Spleen (tissue), 11 donors: ENCODE measurements at regions not wholly inside any gene's neighbourhood (a gene's known extent, or its start where the extent isn't known, plus 50 kb on each side); places are given as distances from the start of the nearest gene placed in this dataset.

Experiments
- DNase-seq: peaks from one replicate; pipeline ENCODE4 v3.0.0-alpha.2; 2020
- H3K27ac ChIP-seq, 8 donors: fragments of 200-600 bp; sonication (generic) in 7 of 8; 1 replicate in 4 of 8; 2 replicates in 4 of 8; pipeline versions ENCODE4 v1.5.0 to v1.8.0; 2016 to 2021; ENCODE audit warnings: inconsistent platforms in 4 of 8, mild to moderate bottlenecking in 4 of 8, moderate library complexity in 1 of 8
- H3K27me3 ChIP-seq, 7 donors: fragments of 200-600 bp; sonication (generic) in 6 of 7; replicated peaks in 1 of 7; 1 replicate in 4 of 7; 2 replicates in 3 of 7; pipeline versions ENCODE4 v1.5.0 to v1.8.0; 2016 to 2021; ENCODE audit warnings: inconsistent platforms in 3 of 7, mild to moderate bottlenecking in 1 of 7
- H3K36me3 ChIP-seq, 6 donors: fragments of 200-600 bp; sonication (generic) in 5 of 6; 1 replicate in 4 of 6; 2 replicates in 2 of 6; pipeline versions ENCODE4 v1.5.0 to v1.8.0; 2016 to 2021; ENCODE audit warnings: inconsistent platforms in 2 of 6
- H3K4me1 ChIP-seq, 6 donors: fragments of 200-600 bp; sonication (generic) in 5 of 6; 1 replicate in 3 of 6; 2 replicates in 3 of 6; pipeline versions ENCODE4 v1.5.0 to v1.8.0; 2016 to 2021; ENCODE audit warnings: inconsistent platforms in 3 of 6
- H3K4me3 ChIP-seq, 8 donors: fragments of 200-600 bp; sonication (generic) in 7 of 8; 1 replicate in 4 of 8; 2 replicates in 4 of 8; pipeline versions ENCODE4 v1.5.0 to v1.8.0; 2016 to 2021; ENCODE audit warnings: inconsistent platforms in 4 of 8, mild to moderate bottlenecking in 4 of 8, moderate library complexity in 2 of 8
- H3K9me3 ChIP-seq, 8 donors: fragments of 200-600 bp; sonication (generic) in 7 of 8; 1 replicate in 4 of 8; 2 replicates in 4 of 8; pipeline versions ENCODE4 v1.5.0 to v1.8.0; 2016 to 2021; ENCODE audit warnings: inconsistent platforms in 4 of 8
- CTCF ChIP-seq, 11 experiments: fragments of 200-600 bp in 7 of 11; fragments of 450-650 bp in 4 of 11; sonication (generic) in 4 of 11; IDR thresholded peaks in 8 of 11; conservative IDR thresholded peaks in 3 of 11; 1 replicate in 7 of 11; 2 replicates in 4 of 11; pipeline versions ENCODE4 v1.4.0 to v1.8.0; 2016 to 2021; ENCODE audit warnings: antibody characterized with exemption in 11 of 11, inconsistent platforms in 4 of 11, mild to moderate bottlenecking in 1 of 11
- POLR2A ChIP-seq, 3 donors: fragments of 450-650 bp; IDR thresholded peaks; one replicate each; pipeline ENCODE4 v1.5.1; 2017; ENCODE audit warnings: antibody characterized with exemption in 3 of 3, mild to moderate bottlenecking in 1 of 3
- POLR2AphosphoS5 ChIP-seq, 3 donors: sonication (generic); formaldehyde crosslinking; IDR thresholded peaks; one replicate each; pipeline ENCODE4 v1.5.1; 2017; ENCODE audit warnings: antibody characterized with exemption in 3 of 3
- WGBS, 5 donors: extraction: QIAGEN DNeasy Blood & Tissue Kit in 3 of 5; methylation state at CpG; one replicate each; pipeline versions ENCODE4 v1.1.5 to v1.1.7; 2013 to 2018; 5-methylcytosine and 5-hydroxymethylcytosine counted together
- intact Hi-C: fragments of 100-400 bp; cut with DNase I; formaldehyde crosslinking; loops from one replicate; pipeline ENCODE4 v1.15.0; 2023; ENCODE audit warnings: low total_unique reads
- donor health status: healthy with polysubstance abuse.
- donor health status: DM: no; HTN: no; CAD: no; lungs with moderate emphysema.
- donor health status: DM: no; HTN: no; CAD: no.
- donor health status: Bipolar disorder and iron deficiency.
- donor health status: healthy.
- donor health status: DM: no; HTN: no; CAD: no.
- donor health status: DM: yes; HTN: yes; CAD: no.

GRCh38 chrX:13518126-13518525, 51.3 kb upstream of the EGFL6 start:
- no peak overlapping the region for H3K27ac ChIP-seq
- WGBS, 5 donors, result 80 to 95% (median 89%) methylated on average over 6 of the region's 6 CpGs
- H3K4me1 ChIP-seq, result no peaks in the 10 kb centered on the region

GRCh38 chrX:13515211-13515930, 54.0 kb upstream of the EGFL6 start:
- intact Hi-C loops, result loop anchor here (10.0 kb wide), 1 partner anchor 129 kb away; no protein-coding TSS in a partner anchor
- H3K27me3 ChIP-seq, result peaks cover 0 to 9% (median 0%) of the 10 kb centered on the region in 7 donors
- DNase-seq, result no peak
- H3K27ac ChIP-seq, result no peak overlapping the region
- 80 to 89% (median 87%) methylated on average over 3 of the region's 3 CpGs for WGBS, 5 donors
- H3K4me3 ChIP-seq, result no peak overlapping the region
- no peaks in the 10 kb centered on the region for H3K36me3 ChIP-seq
- H3K9me3 ChIP-seq, result no peaks in the 10 kb centered on the region
- H3K4me1 ChIP-seq, result no peaks in the 10 kb centered on the region
- no peak for TF ChIP-seq CTCF (IDR thresholded peaks at IDR 0.05 in 8 of 11, conservative IDR thresholded peaks at IDR 0.05 in 3 of 11)
- no peak for TF ChIP-seq POLR2A (IDR thresholded peaks at IDR 0.05)
- no peak for TF ChIP-seq POLR2AphosphoS5 (IDR thresholded peaks at IDR 0.05)

More at GRCh38 chrX:13518126-13518525, 51.3 kb upstream of the EGFL6 start:
- DNase-seq, result no peak
- Histone ChIP-seq H3K36me3 (no peaks in the 10 kb centered on the region), H3K27me3 (peaks cover 0 to 14% (median 0%) of the 10 kb centered on the region in 7 donors), H3K9me3 (no peaks in the 10 kb centered on the region), H3K4me3 (no peak overlapping the region)
- TF ChIP-seq POLR2A (IDR thresholded peaks at IDR 0.05) (no peak), CTCF (IDR thresholded peaks at IDR 0.05 in 8 of 11, conservative IDR thresholded peaks at IDR 0.05 in 3 of 11) (no peak), POLR2AphosphoS5 (IDR thresholded peaks at IDR 0.05) (no peak)
- intact Hi-C loops, result loop anchor here (10.0 kb wide), 1 partner anchor 127 kb away; no protein-coding TSS in a partner anchor

- TF ChIP-seq POLR2A (IDR thresholded peaks at IDR 0.05) (no peak), POLR2AphosphoS5 (IDR thresholded peaks at IDR 0.05) (no peak), CTCF (IDR thresholded peaks at IDR 0.05 in 8 of 11, conservative IDR thresholded peaks at IDR 0.05 in 3 of 11) (no peak)
- intact Hi-C loops, result loop anchor here (10.0 kb wide), 1 partner anchor 133 kb away; no protein-coding TSS in a partner anchor
- 68 to 94% (median 75%) methylated on average over 2 of the region's 2 CpGs for WGBS, 5 donors
Observed at GRCh38 chrX:13511944-13512330, 57.5 kb upstream of the EGFL6 start.

GRCh38 chrX:13511241-13511943, 58.0 kb upstream of the EGFL6 start:
- Histone ChIP-seq H3K27ac (no peak overlapping the region), H3K36me3 (no peaks in the 10 kb centered on the region), H3K4me3 (no peak overlapping the region), H3K27me3 (peaks cover 0 to under 1% (median 0%) of the 10 kb centered on the region in 7 donors), H3K9me3 (no peaks in the 10 kb centered on the region), H3K4me1 (peaks cover 0 to 2% (median under 1%) of the 10 kb centered on the region in 6 donors)
- intact Hi-C loops, result loop anchor here (10.0 kb wide), 1 partner anchor 133 kb away; no protein-coding TSS in a partner anchor
- WGBS, 5 donors, result 83 to 96% (median 91%) methylated on average over 1 of the region's 1 CpG
- DNase-seq, result no peak
- TF ChIP-seq CTCF (IDR thresholded peaks at IDR 0.05 in 8 of 11, conservative IDR thresholded peaks at IDR 0.05 in 3 of 11) (no peak), POLR2A (IDR thresholded peaks at IDR 0.05) (no peak), POLR2AphosphoS5 (IDR thresholded peaks at IDR 0.05) (no peak)

More at GRCh38 chrX:13511944-13512330, 57.5 kb upstream of the EGFL6 start:
- Histone ChIP-seq H3K27ac (no peak overlapping the region), H3K9me3 (no peaks in the 10 kb centered on the region), H3K27me3 (no peaks in the 10 kb centered on the region), H3K4me3 (no peak overlapping the region), H3K4me1 (no peaks in the 10 kb centered on the region), H3K36me3 (no peaks in the 10 kb centered on the region)
- DNase-seq, result no peak
